AG04450 (cell line): ENCODE measurements at regions not wholly inside any gene's neighbourhood (a gene's known extent, or its start where the extent isn't known, plus 50 kb on each side); places are given as distances from the start of the nearest gene placed in this dataset.

Experiments
- CTCF ChIA-PET: fragments of 300-600, 350-600 bp; formaldehyde crosslinking; extraction: SDS; loops from one replicate; lab custom pipeline; 2022; ENCODE audit warnings: antibody characterized with exemption, inconsistent platforms; lab: Charles Lee
- POLR2A ChIA-PET: fragments of 350-600 bp; formaldehyde crosslinking; extraction: SDS; loops from one replicate; lab custom pipeline; 2021; ENCODE audit warnings: antibody characterized with exemption, inconsistent platforms; lab: Yijun Ruan, JAX
- DNase-seq: peaks from one replicate; pipeline ENCODE4 v3.0.0-alpha.2; 2011; ENCODE audit warnings: low read depth, low spot score
- H3K27ac ChIP-seq: one replicate; pipeline ENCODE4 v1.5.1; 2012; ENCODE audit warnings: low read depth, low read length, control low read depth
- H3K27me3 ChIP-seq: one replicate; pipeline ENCODE4 v1.6.0; 2012; ENCODE audit warnings: low read length; ENCODE audit not compliant: control insufficient read depth, insufficient read depth
- H3K4me3 ChIP-seq: 2 replicates; pipeline ENCODE4 v1.5.1; 2011; ENCODE audit warnings: mild to moderate bottlenecking, low read depth, low read length, control low read depth
- H3K9me3 ChIP-seq: 2 replicates; pipeline ENCODE4 v1.5.1; 2012; ENCODE audit warnings: low read length; ENCODE audit not compliant: control insufficient read depth, insufficient read depth
- CTCF ChIP-seq: IDR thresholded peaks from 2 replicates; pipeline ENCODE4 v1.5.1; 2011; ENCODE audit warnings: low read depth, low read length, control low read depth, inconsistent platforms

GRCh38 chr1:208788013-208788540 is 543.9 kb upstream of the PLXNA2 start:
- ChIA-PET POLR2A (no interaction called here), CTCF (no interaction called here)
- H3K9me3 ChIP-seq: no peaks in the 10 kb centered on the region
- no peak for DNase-seq
- no peak overlapping the region for H3K4me3 ChIP-seq
- TF ChIP-seq CTCF: no peak
- no peaks in the 10 kb centered on the region for H3K27me3 ChIP-seq
- no peak overlapping the region for H3K27ac ChIP-seq

- TF ChIP-seq CTCF: no peak
- CTCF ChIA-PET: no interaction called here
- POLR2A ChIA-PET: no interaction called here
- Histone ChIP-seq H3K9me3 (no peaks in the 10 kb centered on the region), H3K27ac (no peak overlapping the region), H3K27me3 (no peaks in the 10 kb centered on the region), H3K4me3 (no peak overlapping the region)
- no peak for DNase-seq
These were observed 547.3 kb upstream of the PLXNA2 start for GRCh38 chr1:208791456-208791855.

- H3K27me3 ChIP-seq: no peaks in the 10 kb centered on the region
- TF ChIP-seq CTCF: no peak
- ChIA-PET POLR2A (no interaction called here), CTCF (interaction anchor here (1.4 kb wide), 1 partner anchor 409 kb away, joined by 3 read pairs; no protein-coding TSS in a partner anchor)
- H3K27ac ChIP-seq: no peak overlapping the region
- no peak overlapping the region for H3K4me3 ChIP-seq
- DNase-seq: no peak
- no peaks in the 10 kb centered on the region for H3K9me3 ChIP-seq
These were observed 549.7 kb upstream of the PLXNA2 start for GRCh38 chr1:208793861-208794345.

- H3K27me3 ChIP-seq: no peaks in the 10 kb centered on the region
- POLR2A ChIA-PET: no interaction called here
- H3K27ac ChIP-seq: no peak overlapping the region
- no peak overlapping the region for H3K4me3 ChIP-seq
- CTCF ChIA-PET: no interaction called here
- TF ChIP-seq CTCF: no peak
- DNase-seq: no peak
- no peaks in the 10 kb centered on the region for H3K9me3 ChIP-seq
These were observed 555.0 kb upstream of the PLXNA2 start for GRCh38 chr1:208799186-208799585.

GRCh38 chr1:208803011-208803811 is 559.0 kb upstream of the PLXNA2 start:
- no peak for TF ChIP-seq CTCF
- DNase-seq: no peak
- H3K4me3 ChIP-seq: no peak overlapping the region
- H3K9me3 ChIP-seq: no peaks in the 10 kb centered on the region
- H3K27me3 ChIP-seq: no peaks in the 10 kb centered on the region
- CTCF ChIA-PET: no interaction called here
- POLR2A ChIA-PET: no interaction called here
- H3K27ac ChIP-seq: no peak overlapping the region
